Epithelial cell of proximal tubule (primary cell): ENCODE measurements at regions not wholly inside any gene's neighbourhood (a gene's known extent, or its start where the extent isn't known, plus 50 kb on each side); places are given as distances from the start of the nearest gene placed in this dataset.

Source experiments
- DNase-seq: peaks from one replicate; pipeline ENCODE4 v3.0.0-alpha.2; 2011; ENCODE audit warnings: low read depth
- H3K4me3 ChIP-seq: 2 replicates; pipeline ENCODE4 v1.5.1; 2011; ENCODE audit warnings: low read depth, mild to moderate bottlenecking, low read length
- CTCF ChIP-seq: conservative IDR thresholded peaks from 2 replicates; pipeline ENCODE4 v1.5.1; 2012; ENCODE audit warnings: low read depth, mild to moderate bottlenecking, low read length

GRCh38 chr4:106522839-106523238 is 154.3 kb upstream of the GIMD1 start:
- peak; percentile 40 for TF ChIP-seq CTCF
- DNase-seq: no peak
- H3K4me3 ChIP-seq: no peak overlapping the region

- DNase-seq: no peak
- no peak for TF ChIP-seq CTCF
- no peak overlapping the region for H3K4me3 ChIP-seq
These were observed 144.1 kb upstream of the GIMD1 start for GRCh38 chr4:106512706-106513105.

GRCh38 chr4:106507440-106507839 is 138.9 kb upstream of the GIMD1 start:
- H3K4me3 ChIP-seq: no peak overlapping the region
- TF ChIP-seq CTCF: no peak
- DNase-seq: no peak

GRCh38 chr4:106503116-106504050 is 134.8 kb upstream of the GIMD1 start:
- H3K4me3 ChIP-seq: no peak overlapping the region
- no peak for TF ChIP-seq CTCF
- no peak for DNase-seq

- TF ChIP-seq CTCF: peak; percentile 81
- H3K4me3 ChIP-seq: no peak overlapping the region
- peak; percentile 12 for DNase-seq
These were observed 133.6 kb upstream of the GIMD1 start for GRCh38 chr4:106502106-106502699.

- no peak overlapping the region for H3K4me3 ChIP-seq
- no peak for TF ChIP-seq CTCF
- no peak for DNase-seq
These were observed 128.7 kb upstream of the GIMD1 start for GRCh38 chr4:106497271-106497670.
